Neural cell (in vitro differentiated cells): ENCODE measurements at regions not wholly inside any gene's neighbourhood (a gene's known extent, or its start where the extent isn't known, plus 50 kb on each side); places are given as distances from the start of the nearest gene placed in this dataset.
"Not testable (repeated sequence)": the region's sequence is repeated elsewhere in the genome, so short reads cannot be mapped to it uniquely, and the experiment has no call there.

Source experiments
- CTCF ChIP-seq: fragments of 450-650 bp; IDR thresholded peaks from 2 replicates; pipeline ENCODE4 v1.5.1; 2014; ENCODE audit warnings: antibody characterized with exemption, mild to moderate bottlenecking, moderate library complexity; ENCODE audit not compliant: poor library complexity, severe bottlenecking
- EZH2 ChIP-seq: fragments of 200-600, 300-800 bp; shearing (Covaris generic), sonication (generic); IDR thresholded peaks from 2 replicates; pipeline ENCODE4 v1.6.1; 2014; ENCODE audit warnings: antibody characterized with exemption, low read length, borderline replicate concordance, mild to moderate bottlenecking; ENCODE audit not compliant: insufficient read depth, poor library complexity, severe bottlenecking
- POLR2AphosphoS5 ChIP-seq: IDR thresholded peaks from 2 replicates; pipeline ENCODE4 v1.6.1; 2012
- TAF1 ChIP-seq: IDR thresholded peaks from 2 replicates; pipeline ENCODE4 v1.6.1; 2012; ENCODE audit warnings: low read depth

GRCh38 chr4:84126911-84127310 lies 372.2 kb downstream of the NKX6-1 start:
- not testable (repeated sequence) for TF ChIP-seq TAF1, CTCF, POLR2AphosphoS5, EZH2
